ENCODE measurements at regions not wholly inside any gene's neighbourhood (a gene's known extent, or its start where the extent isn't known, plus 50 kb on each side); places are given as distances from the start of the nearest gene placed in this dataset.

DNA sequence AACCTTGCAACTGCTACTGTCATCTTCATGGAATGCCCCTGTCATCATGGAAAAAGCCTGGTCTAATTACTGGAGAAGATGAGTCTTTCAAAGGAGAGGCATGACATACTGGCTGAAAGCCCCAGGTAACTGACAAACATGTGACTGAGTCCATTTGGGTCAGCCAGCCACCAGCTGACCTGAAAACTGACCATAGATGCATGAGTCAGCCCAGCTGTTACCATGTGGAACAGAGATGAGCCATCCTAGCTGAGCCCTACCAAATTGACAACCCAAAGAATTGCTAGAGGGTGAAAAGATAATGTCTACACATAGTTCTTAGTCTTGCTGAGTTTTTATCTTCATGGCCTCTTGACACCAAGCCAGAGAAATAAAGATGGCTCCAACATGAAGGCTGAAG is 311.8 kb downstream of the UTP18 start:
- no peak for DNase-seq

All from NCI-H1105 treated with DMSO at 0.1 percent for 48 hours (cell line).